RWPE2 (cell line): ENCODE measurements at regions not wholly inside any gene's neighbourhood (a gene's known extent, or its start where the extent isn't known, plus 50 kb on each side); places are given as distances from the start of the nearest gene placed in this dataset.

ENCODE experiments used
- ATAC-seq: fragments of 200-7000 bp; cut with Tn5 transposase; 3 replicates; pipeline ENCODE4 v1.9.1; 2021; ENCODE audit warnings: low read depth
- DNase-seq: peaks from one replicate; pipeline ENCODE4 v3.0.0-alpha.2; 2020; ENCODE audit warnings: low spot score
- H3K27ac ChIP-seq: fragments of 450-650 bp; 2 replicates; pipeline ENCODE4 v1.5.1; 2017; ENCODE audit warnings: mild to moderate bottlenecking; ENCODE audit not compliant: poor library complexity, severe bottlenecking
- H3K27me3 ChIP-seq: fragments of 250-450 bp; sonication (Bioruptor Pico); 2 replicates; pipeline ENCODE4 v1.5.1; 2021; ENCODE audit warnings: mild to moderate bottlenecking, moderate library complexity; ENCODE audit not compliant: insufficient read depth, poor library complexity, severe bottlenecking
- H3K36me3 ChIP-seq: fragments of 250-450 bp; sonication (Bioruptor Pico); 2 replicates; pipeline ENCODE4 v1.5.1; 2020; ENCODE audit warnings: low read depth, mild to moderate bottlenecking, moderate library complexity
- H3K4me1 ChIP-seq: fragments of 250-450 bp; sonication (Bioruptor Pico); 2 replicates; pipeline ENCODE4 v1.5.1; 2021; ENCODE audit warnings: mild to moderate bottlenecking, moderate library complexity; ENCODE audit not compliant: insufficient read depth, poor library complexity, severe bottlenecking
- H3K4me3 ChIP-seq: fragments of 250-450 bp; sonication (Bioruptor Pico); 2 replicates; pipeline ENCODE4 v1.5.1; 2021; ENCODE audit warnings: mild to moderate bottlenecking, moderate library complexity; ENCODE audit not compliant: severe bottlenecking
- H3K9me3 ChIP-seq: fragments of 250-450 bp; sonication (Bioruptor Pico); 2 replicates; pipeline ENCODE4 v1.5.1; 2021; ENCODE audit warnings: mild to moderate bottlenecking, moderate library complexity; ENCODE audit not compliant: severe bottlenecking
- TF ChIP-seq, protein P1 (sequence below): fragments of 450-650 bp; IDR thresholded peaks from one replicate; pipeline ENCODE4 v1.5.1; 2017; ENCODE audit warnings: mild to moderate bottlenecking, moderate library complexity; ENCODE audit not compliant: poor library complexity, severe bottlenecking

DNA sequence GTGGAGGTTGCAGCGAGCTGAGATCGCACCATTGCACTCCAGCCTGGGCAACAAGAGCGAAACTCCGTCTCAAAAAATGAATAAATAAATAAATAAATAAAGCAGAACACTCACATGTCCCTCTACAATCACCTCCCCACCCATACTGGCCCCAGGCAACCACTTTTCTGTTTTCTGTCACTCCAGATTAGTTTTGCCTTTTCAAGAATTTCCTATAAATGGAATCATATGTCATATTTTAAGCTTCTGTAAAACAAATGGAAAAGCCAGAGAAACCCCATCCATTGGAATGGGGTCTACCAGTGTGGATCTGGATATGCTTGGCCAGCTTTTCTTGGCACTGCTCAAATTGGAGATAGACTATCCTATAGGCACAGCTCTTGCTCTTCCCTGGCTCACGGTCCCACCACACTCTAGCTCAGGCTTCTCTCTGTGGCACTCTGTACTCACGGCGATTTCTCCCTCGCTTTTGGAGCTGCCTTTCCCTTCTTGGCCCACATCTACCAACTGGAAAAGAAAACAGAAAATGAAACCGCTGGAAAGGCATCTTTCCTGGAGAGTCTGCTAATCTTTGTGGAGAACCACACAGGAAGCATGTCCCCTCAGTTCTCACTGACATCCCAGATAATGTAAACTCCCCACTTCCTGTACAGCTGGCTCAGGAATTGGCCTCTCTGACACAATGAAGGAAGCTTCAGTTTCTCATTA, 210.1 kb downstream of the JCAD start:
- no peaks in the 10 kb centered on the region for H3K9me3 ChIP-seq
- no peak for DNase-seq
- H3K27ac ChIP-seq: peak overlapping the region; percentile 4
- ATAC-seq: peak; percentile 45; the same call in 2 of the 3 replicates
- H3K4me1 ChIP-seq: peaks cover 17% of the 10 kb centered on the region
- no peak overlapping the region for H3K4me3 ChIP-seq
- no peaks in the 10 kb centered on the region for H3K27me3 ChIP-seq
- TF ChIP-seq, protein P1, sequence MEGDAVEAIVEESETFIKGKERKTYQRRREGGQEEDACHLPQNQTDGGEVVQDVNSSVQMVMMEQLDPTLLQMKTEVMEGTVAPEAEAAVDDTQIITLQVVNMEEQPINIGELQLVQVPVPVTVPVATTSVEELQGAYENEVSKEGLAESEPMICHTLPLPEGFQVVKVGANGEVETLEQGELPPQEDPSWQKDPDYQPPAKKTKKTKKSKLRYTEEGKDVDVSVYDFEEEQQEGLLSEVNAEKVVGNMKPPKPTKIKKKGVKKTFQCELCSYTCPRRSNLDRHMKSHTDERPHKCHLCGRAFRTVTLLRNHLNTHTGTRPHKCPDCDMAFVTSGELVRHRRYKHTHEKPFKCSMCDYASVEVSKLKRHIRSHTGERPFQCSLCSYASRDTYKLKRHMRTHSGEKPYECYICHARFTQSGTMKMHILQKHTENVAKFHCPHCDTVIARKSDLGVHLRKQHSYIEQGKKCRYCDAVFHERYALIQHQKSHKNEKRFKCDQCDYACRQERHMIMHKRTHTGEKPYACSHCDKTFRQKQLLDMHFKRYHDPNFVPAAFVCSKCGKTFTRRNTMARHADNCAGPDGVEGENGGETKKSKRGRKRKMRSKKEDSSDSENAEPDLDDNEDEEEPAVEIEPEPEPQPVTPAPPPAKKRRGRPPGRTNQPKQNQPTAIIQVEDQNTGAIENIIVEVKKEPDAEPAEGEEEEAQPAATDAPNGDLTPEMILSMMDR: no peak
- no peaks in the 10 kb centered on the region for H3K36me3 ChIP-seq

DNA sequence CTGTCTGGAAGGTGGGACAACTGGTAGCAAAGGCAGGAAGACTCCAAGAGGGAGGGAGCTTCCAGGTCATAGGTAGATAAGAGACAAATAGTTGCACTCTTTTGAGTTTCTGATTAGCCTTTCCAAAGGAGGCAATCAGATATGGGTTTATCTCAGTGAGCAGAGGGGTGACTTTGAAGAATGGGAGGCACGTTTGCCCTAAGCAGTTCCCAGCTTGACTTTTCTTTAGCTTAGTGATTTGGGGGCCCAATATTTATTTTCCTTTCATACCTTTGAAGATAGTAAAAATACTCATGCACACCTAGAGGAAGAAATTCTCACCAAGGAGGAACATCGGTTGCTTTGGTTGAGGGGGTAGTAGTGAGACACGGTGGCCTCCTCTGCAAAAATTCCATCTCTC, 212.1 kb upstream of the SVIL start:
- no peak for ATAC-seq
- H3K36me3 ChIP-seq: no peaks in the 10 kb centered on the region
- no peak overlapping the region for H3K4me3 ChIP-seq
- TF ChIP-seq, protein P1: no peak
- DNase-seq: no peak
- no peak overlapping the region for H3K27ac ChIP-seq
- peaks cover 7% of the 10 kb centered on the region for H3K4me1 ChIP-seq
- no peaks in the 10 kb centered on the region for H3K27me3 ChIP-seq
- H3K9me3 ChIP-seq: no peaks in the 10 kb centered on the region

DNA sequence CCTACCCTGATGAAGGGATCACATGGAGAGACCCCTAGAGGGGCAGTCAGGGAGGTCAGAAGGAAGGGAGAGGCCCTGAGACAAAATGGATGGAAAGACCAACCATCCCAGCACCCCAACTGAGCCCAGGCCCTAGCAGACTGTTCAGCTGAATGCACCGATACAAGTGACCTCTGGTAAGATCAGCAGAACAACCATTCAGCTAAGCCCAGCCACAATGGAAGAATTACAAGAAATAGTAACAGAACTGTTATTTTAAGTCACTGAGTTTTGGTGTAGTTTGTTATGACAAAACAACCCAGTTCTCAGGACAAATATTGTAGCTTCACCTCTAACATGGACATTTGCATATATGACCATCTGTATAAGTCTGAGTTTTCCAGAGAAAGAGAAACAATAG, 210.4 kb upstream of the SVIL start:
- TF ChIP-seq, protein P1: no peak
- DNase-seq (no peak), ATAC-seq (no peak)
- H3K27me3 ChIP-seq: no peaks in the 10 kb centered on the region
- no peaks in the 10 kb centered on the region for H3K9me3 ChIP-seq
- H3K36me3 ChIP-seq: no peaks in the 10 kb centered on the region
- H3K4me1 ChIP-seq: peaks cover 12% of the 10 kb centered on the region
- H3K4me3 ChIP-seq: no peak overlapping the region
- no peak overlapping the region for H3K27ac ChIP-seq

- DNase-seq (no peak), ATAC-seq (no peak)
- H3K36me3 ChIP-seq: no peaks in the 10 kb centered on the region
- no peak overlapping the region for H3K27ac ChIP-seq
- H3K27me3 ChIP-seq: no peaks in the 10 kb centered on the region
- H3K9me3 ChIP-seq: no peaks in the 10 kb centered on the region
- no peak overlapping the region for H3K4me3 ChIP-seq
- TF ChIP-seq, protein P1: no peak
- peaks cover 14% of the 10 kb centered on the region for H3K4me1 ChIP-seq
These were observed 208.4 kb upstream of the SVIL start for GRCh38 chr10:29843143-29843542.

DNA sequence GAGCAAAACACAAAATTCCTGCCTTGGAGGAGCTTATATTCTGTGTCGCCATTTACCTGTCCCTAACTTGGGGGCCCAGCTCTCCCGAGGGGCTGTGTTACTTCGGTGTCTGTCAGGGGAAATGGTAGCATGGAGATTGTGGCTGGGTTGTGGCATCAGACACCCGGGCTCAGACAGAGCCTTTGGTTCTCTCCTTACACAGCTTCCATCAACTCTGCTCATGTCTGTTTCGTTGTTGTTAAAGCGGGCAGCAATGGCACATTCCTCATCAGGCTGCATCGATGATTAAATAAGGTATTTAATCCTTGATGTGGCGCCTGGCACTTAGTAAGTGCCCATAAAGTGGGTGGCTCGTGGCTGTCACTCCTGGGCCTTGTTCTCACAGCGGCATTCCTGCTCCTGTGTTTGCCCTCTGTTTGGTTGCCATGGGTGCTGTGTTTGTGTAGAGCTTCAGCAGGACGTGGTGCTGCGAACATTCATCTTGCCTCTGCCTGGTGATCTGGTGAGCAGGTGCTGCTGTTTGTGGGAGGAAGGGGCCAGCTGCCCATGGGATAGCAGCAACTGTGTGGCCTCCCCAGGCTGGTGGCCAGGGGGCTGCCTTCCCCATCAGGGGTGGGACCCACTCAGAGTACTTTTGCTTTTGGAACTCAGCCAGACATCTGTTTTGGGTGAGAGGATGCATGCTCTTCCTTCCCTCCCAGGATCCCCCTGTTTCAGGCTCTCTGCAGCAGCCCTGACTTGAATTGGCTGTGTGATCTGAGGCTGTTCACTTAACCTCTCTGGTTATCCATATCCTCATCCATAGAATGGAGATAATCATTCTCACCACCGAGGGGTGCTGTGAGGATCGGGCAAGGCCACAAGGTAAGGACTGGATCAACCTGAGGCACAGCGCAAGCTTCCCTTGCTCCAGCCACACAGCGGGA, 207.2 kb upstream of the SVIL start:
- Histone ChIP-seq H3K4me3 (no peak overlapping the region), H3K27ac (no peak overlapping the region), H3K4me1 (peaks cover 14% of the 10 kb centered on the region), H3K27me3 (no peaks in the 10 kb centered on the region), H3K9me3 (no peaks in the 10 kb centered on the region), H3K36me3 (no peaks in the 10 kb centered on the region)
- TF ChIP-seq, protein P1: no peak
- DNase-seq (no peak), ATAC-seq (no peak)
